GM18868 (cell line): ENCODE measurements at regions not wholly inside any gene's neighbourhood (a gene's known extent, or its start where the extent isn't known, plus 50 kb on each side); places are given as distances from the start of the nearest gene placed in this dataset.

Experiments
- ATAC-seq: cut with Tn5 transposase; IDR thresholded peaks from one replicate; pipeline ENCODE4 v1.9.1; 2021; ENCODE audit warnings: mild to moderate bottlenecking, moderate library complexity; ENCODE audit not compliant: unreplicated experiment

DNA sequence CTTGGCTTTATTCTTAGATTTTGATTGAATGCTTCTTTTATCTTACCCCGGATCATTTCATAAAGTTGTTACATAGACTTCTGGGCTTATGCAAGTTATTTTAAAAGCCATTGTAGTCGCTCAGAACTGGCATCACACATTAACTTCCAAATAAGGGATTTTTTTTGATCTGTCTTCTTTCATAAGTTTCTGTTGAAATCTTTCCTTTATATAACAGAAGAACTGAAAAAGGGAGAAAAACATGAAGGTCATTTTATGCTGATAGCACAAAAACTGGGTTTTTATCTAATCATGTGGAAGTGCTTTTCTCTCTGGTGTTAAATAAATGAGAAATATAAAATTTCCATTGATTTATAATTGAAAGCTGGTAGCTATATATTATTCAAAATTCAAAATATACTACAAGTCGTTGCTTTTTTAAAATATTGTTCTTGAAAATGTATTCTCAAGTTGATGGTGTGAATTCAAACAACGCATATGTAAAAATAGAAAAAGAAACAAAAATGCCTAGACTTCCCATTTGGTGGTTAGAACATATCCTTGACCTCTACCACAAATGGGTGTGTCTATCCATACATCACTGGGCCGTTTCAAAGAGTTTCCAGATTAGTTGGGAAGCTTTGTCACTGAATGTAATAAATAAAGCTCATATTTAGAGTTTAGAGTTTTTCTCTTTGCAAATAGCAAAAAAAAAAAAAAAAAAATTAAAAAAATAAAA lies 258.3 kb upstream of the ZPLD1 start:
- no peak for ATAC-seq

DNA sequence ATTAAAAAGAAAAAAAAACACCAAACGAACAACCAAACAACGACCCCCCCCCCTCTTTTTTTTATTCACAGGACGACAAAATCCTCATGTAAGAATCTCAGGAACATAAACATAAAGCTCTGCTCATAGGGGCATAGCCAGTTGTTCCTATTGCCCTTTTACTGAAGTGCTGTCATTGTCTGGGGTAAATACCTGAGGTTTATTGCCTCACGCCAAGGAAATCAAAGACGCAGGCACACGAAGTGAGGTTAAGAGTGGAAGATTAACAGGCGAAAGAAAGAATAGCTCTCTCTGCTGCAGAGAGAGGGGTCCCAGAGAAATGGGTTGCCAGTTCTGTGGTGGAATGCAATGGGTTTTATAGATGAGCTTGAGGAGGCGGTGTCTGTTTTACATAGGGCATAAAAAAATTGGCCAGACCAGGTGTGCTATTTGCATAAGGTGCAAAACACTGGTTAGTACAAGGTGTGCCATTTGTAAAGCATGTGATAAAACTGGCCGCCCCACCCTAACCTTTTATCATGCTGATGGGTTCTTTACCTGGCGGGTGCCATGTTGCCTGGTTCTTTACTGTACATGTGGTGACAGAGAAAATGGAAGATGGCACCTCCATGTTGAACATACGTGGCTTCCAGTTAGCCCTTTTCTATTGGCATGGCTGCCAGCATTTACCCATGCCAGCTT lies 257.6 kb upstream of the ZPLD1 start:
- ATAC-seq = no peak

DNA sequence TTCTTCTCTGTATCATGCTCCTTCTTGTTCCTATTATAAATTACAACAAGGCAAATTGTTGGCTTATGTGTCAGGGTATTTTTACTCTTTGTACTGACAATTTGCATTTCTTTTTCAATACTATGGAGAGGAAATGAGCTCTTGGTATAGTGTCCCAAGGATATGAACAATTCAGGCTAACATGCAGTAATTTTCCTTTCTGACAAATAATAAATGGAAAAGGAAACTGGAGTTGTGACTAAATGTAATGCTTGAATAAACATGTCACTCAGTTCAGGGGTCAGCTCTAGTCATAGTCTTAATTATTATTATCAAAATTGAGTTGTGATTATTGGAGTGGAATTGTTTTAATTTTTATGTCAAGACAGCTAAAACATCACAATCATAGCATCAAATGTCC lies 256.0 kb upstream of the ZPLD1 start:
- no peak for ATAC-seq

DNA sequence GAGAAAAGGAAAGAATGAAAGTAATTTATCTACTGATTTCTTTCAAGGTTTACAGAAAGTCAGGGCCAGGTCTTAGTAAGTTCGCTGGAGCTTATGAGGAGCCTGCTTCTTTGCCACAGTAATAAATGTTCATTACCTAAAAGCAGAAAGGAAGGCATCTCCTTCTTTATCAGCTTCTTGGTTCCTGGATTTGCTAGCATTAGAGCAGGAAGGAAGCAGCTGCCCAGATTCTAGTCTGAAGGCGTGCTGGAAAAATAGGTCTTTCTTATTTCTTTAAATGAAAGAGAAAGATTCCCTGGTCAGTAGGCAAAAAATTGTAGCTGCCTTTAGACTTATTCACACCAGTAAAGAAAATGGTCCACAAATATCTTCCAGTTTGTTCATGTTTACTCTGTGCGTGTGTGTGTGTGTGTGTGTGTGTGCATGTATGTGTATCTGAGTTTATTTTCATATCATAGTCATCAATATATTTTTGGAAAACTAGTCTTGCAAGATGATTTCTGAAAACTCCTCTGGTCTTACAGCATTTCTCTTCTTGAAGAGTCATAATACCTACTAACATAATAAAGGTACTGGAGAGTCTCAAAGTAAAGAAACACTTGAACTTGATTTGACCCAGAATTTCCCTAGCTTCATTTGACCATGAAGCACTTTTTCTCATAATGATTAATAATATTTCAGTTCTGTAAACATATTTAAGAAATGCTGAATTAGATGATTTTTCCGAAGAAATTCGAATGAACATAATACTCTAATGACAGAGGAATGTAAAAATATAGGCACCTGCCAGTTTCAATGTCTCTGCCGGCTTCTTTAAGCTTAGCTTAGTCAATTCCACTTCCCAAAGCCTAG lies 255.3 kb upstream of the ZPLD1 start:
- ATAC-seq = peak; percentile 79

DNA sequence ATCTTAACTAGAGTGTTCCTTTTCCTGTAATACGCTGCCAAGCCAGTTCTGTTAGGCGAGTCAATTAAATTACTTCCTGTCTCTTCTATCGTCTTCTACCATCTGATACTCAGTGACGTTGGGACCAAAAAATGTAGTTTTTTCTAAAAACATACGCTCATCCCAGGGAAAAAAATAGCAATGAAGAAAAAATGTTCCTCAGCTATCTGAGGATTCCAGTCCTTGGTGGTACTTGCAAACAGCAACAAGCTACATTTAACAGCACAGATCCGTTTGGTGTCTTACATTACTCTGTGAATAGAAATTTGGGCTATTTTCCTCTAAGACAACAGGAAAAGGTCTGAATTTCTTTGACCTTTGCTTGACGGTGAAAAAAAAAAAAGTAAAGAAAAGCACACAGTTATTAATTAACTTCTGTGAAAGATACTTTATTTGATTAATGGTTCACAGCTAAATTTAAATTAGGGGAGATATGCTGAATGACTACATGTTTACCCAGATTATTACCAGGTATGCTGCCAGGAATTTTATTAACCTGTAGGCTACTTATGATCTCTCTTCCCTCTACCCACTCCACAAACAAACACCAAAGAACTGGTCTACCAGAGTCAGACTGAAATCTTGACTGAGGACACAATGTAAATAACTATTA lies 254.4 kb upstream of the ZPLD1 start:
- peak; percentile 27 for ATAC-seq

DNA sequence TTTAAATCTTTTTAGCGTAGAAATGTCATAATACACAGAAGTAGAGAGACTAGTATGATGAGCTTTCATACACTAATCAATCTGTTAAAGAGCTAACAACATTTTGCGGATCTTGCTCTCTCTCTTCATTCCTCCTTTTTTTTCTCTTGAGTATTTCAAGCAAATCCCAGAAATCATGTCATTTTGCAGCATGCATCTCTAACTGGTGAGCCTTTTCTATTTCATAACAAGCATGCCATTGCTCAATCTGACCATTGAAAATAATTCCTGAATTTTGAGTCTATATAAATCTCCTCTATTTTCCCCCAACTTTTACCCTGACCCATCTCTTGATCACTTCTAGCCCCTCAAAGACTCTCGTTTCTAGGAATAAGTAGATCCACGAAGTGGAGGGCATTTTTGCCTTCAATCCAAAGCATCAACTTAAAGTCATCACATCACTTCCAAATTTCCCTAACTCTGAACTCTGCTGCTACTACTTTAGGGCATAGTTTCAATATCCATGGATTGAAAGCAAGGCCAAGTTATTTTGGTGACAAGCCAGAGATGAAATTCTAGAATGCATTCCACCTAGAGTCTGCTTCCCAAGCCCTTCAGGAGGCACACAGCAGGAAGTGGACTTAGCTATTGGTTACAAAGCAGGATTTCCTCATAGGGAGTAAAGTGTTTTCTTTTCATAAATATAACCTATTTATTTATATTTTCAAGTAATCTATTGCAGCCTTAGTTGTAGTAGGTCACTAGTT lies 253.5 kb upstream of the ZPLD1 start:
- no peak for ATAC-seq

DNA sequence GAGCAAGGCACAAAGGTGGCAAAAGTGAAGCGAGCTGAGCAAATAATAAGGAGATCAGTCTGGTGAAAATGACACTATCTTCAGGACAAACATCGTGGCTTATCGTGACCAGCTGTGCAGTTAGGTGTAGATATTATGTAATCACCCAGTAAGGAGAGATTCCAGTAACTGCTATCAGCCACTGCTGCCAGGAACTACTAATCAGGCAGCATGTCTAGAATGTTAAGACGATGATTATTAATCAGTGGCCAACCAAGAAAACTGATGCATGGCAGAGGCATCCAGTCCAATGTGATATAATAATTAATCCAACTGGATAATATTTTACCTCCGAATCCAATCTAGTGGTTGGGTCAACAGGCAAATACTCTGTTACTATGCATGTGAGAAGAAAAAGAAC lies 252.7 kb upstream of the ZPLD1 start:
- no peak for ATAC-seq

DNA sequence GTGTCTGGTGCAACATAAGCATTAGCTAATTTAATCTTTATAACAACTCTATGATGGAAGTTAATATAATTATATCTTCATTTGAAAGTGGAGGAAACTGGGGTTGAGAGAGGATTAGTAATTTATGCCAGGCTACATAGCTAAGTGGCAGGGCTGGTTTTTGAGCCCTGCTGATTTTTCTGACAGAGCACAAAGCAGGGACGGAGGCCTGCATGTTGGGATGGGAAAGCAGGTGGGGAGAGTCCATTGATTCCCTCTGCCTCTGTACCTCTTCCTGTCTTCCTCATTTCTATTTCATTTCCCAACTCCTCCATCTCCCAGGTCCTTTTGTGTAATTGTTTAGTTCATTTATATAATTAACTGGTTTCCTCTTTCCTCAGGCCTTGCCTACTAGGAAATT lies 251.6 kb upstream of the ZPLD1 start:
- ATAC-seq = no peak

DNA sequence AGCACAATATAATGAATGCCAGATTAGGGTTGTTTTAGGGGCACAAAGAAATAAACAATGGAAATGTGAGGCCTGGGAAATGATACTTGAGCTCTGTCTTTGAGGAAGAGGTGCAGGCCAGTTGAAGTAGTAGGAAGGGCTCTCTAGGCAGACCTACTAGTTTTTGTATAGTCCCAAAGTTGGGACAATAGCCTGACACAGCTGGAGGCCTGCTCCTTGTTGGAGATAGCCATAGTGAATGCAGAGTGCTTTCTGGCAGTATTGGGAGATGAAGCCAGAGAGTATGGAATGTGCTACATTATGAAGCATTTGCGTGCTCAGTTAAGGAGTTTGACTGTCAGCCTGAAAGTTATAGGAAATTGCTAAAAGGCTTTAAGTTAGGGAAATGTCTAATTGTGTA lies 251.2 kb upstream of the ZPLD1 start:
- ATAC-seq = no peak

DNA sequence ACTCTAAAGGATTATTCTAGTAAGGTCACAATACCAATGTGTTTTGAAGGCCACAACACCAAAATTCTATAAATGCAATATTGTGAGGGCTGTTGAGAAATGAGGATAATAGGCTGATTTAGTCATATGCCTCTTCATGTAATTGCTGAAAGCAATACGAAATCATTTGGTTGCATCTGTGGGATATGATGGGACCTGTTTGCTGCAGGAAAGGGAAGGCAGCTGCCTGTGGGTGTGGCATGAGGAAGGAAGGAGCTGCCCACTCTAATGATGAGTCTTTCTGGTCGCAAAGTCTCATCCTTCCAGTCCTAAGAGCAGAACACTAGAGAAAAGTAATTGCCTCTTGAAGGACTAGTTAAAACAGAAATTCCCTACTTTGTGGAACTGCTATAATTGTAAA lies 245.3 kb upstream of the ZPLD1 start:
- ATAC-seq = no peak

DNA sequence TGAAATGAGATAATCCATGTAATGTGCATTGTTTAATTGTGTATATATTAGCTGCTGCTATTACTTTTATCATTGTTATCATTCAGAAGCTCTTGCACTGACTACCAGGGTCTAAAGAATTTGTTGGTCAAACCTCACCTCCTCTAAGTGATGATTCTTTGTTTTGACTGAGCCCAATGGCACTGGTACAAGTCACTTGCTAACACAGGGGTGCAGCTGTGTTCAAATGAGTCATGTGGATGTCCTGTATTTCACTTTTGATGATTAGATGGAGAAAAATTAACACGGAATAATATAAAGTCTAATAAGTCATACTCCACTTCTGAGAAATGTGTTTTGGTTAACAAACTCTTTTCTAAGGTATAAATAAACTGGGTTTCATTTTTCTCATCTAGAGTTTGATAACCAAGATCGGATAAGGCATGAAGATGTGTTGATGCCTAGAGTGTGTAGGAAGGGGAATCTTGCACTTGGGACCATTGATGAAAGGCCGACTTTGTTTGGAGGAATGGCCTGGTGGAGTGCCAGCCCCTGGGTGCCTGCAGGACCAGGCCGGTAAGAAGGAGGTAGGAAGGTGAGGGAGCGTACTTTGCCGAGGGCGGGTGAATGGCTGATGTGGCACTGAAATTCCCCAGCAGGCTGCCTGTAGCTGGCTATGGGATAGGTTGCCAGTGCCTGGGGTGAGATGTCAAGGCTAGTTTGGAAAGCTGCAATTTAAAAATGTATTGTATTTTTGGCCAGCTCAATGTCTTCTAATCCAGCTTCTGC lies 244.7 kb upstream of the ZPLD1 start:
- no peak for ATAC-seq

DNA sequence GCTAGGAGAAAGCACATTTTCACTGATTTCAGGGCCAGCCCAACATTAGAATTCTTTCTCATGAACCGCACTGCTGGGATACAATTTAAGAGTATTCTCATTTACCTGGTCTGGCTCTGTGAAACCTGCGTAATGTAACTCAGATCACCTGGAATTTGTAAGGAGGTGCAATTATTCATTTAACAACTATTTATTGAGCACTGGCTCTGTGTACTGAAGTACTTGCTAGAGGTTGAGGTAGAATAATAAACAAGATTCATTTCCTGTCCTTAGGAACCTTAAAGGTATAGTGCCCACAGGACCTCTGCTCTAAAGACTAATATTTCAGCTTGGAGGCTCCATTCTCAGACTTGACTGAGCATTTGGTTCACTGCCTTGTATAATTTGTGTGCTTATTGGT lies 242.2 kb upstream of the ZPLD1 start:
- ATAC-seq = no peak

DNA sequence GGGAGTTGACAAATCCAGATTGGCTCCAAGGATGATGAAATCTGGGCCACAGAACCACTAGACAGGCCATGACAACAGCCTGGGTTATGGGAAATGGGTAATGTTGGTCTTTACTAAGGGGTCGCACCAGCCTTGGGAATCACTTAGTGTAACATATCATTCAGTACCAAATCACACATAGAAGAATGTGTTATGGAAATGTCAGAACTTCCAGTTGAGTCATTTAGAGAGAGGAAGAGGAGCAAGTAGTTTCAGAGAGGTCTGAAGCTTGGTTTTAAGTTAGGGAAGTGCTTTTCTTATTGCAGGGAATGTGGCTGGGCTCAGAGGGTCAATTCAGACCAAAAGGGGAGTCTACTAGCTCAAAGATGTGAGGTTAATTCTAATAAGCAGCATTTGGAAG lies 241.6 kb upstream of the ZPLD1 start:
- no peak for ATAC-seq

DNA sequence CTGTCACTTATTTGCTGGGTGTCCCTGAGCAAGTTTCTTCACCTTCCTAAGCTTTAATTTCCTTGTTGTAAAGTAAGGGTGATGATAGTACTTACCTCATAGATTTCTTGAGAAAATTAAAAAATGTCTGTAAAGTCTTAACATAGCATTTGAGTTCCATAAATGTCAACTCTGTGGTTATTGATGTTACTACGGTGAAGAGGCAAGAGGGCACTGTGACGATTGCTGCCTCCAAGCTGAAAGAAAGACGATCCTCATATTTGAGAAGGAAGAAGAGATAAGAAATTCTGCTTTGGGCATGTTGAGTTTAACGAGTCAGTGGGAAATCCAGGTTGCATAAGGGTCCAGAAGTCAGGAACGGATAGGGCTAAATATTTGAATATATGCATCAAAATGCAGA lies 240.8 kb upstream of the ZPLD1 start:
- ATAC-seq = no peak

DNA sequence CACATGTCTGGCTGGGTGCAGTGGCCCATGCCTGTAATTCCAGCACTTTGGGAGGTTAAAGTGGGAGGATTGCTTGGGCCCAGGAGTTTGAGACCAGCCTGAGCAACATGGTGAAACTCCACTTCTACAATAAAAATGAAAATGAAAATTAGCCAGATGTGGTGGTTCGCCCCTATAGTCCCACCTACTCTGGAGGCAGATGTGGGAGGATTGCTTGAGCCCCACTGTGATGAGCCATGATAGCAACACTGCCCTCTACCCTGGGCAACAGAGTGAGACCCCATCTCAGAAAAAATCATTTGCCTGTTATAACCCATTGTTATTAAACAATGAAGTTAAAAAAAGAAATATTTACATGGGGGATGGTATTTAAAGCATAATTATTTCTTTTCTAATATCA lies 240.1 kb upstream of the ZPLD1 start:
- peak; percentile 45 for ATAC-seq

DNA sequence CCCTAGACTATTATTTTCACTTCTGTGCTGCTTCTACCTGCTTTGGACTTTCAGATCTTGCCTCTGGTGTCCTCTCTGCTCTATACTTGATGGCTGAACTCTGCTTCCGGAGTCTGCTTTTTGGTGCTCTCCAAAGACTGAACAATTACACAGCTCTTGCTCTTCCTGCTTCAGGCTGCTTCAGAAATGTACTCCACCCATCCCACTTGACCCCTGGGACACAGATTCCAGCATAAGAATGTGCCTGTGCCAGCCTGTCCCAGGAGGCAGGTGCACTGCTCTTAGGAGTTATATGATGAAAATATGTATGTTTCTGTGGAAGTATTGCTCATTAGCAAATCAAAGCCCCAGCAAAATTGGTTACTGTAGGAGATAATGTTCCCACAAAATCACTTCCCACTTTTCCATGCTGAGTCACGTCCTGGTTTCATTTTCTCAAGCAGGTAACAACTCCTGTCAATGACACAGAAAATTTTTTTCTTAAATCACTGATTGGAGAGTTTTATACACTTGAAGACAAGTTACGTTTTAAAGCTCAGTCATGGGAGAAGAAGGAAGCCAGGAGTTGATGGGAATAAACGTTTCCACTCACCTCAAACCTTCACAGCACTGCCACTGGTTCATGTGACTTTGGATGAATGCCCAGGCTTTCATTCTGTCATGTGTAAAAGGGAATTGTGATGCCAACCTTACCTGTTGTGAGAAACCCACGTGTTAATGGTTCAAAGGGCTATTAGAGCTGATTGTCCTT lies 239.4 kb upstream of the ZPLD1 start:
- ATAC-seq = peak; percentile 57

DNA sequence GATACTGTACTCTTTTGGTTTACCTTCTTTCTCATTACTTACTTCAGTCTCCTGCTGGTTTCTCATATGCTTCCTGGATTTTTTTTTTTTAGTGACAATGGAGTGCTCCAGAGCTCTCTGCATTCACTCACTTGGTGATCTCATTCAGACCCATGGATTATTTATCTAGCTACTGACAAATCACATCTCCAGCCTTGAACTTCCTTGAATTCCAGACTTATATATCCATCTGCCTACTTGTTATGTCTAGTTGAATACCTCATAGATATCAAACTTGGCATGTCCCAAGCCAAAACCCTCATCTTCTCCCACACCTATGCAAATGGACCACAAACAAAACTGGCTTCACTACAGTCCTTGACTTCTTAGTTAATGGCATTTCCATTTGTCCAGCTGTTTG lies 234.7 kb upstream of the ZPLD1 start:
- no peak for ATAC-seq

DNA sequence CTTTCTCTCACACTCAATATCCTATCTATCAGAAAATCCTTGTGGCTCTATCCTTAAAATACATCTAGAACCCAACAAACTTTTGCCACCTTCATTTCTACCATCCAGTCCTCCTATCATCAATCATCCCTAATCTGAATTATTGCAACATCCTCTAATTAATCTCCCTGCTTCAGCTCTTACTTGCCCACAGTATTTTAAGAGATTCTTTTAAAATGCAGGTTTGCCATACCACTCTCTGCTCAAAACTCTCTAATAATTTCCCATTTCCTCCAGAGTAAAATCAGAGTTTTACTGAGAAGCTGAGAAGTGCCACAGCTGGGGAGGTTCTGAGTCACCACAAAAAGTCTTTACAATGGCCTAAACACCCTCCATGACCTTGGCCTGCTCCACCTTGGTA lies 234.3 kb upstream of the ZPLD1 start:
- no peak for ATAC-seq

DNA sequence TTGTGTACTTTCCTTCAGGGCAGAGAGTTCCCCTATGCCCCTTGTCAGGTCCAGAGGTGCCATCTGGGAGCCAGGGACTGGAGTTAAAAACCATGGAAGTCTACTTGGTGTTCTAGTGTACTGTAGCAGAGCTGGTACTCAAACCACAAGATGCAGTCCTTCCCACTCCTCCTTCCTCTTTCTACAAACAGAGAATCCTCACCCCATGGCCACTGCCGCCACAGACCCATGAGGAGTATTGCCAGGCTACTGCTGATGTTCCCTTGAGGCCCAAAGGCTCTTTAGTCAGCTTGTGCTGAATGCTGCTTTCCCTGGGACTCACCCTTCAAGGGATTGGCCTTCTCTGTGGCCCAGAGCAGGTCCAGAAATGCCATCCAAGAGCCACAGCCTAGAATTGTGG lies 229.2 kb upstream of the ZPLD1 start:
- no peak for ATAC-seq
